GM12864 (cell line): ENCODE measurements at regions not wholly inside any gene's neighbourhood (a gene's known extent, or its start where the extent isn't known, plus 50 kb on each side); places are given as distances from the start of the nearest gene placed in this dataset.

Source experiments
- DNase-seq: peaks from one replicate; pipeline ENCODE4 v3.0.0-alpha.2; 2011; ENCODE audit warnings: low read depth
- H3K4me3 ChIP-seq: 2 replicates; pipeline ENCODE4 v1.5.1; 2011; ENCODE audit warnings: mild to moderate bottlenecking, low read depth, low read length, control low read depth
- CTCF ChIP-seq: IDR thresholded peaks from 2 replicates; pipeline ENCODE4 v1.5.1; 2011; ENCODE audit warnings: low read depth, mild to moderate bottlenecking, moderate library complexity, low read length, control low read depth, inconsistent platforms; ENCODE audit errors: missing control alignments

DNA sequence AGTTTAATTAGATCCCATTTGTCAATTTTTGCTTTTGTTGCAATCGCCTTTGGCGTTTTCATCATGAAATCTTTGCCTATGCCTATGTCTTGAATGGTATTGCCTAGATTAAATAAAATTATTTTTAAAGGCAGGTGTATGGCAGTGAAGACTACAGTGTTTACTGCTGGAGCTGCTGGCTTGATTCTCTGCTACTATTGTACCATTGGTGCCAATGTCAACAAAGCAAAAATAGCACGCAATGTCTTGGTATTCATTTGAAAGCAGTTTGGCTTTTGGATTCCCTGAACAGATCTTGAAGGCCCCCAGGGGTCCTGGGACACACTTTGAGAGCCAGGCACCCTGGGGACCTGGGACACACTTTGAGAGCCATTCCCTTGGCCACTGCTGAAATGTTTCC lies 125.4 kb upstream of the ACKR3 start:
- no peak for DNase-seq
- no peak for TF ChIP-seq CTCF
- H3K4me3 ChIP-seq, result no peak overlapping the region

DNA sequence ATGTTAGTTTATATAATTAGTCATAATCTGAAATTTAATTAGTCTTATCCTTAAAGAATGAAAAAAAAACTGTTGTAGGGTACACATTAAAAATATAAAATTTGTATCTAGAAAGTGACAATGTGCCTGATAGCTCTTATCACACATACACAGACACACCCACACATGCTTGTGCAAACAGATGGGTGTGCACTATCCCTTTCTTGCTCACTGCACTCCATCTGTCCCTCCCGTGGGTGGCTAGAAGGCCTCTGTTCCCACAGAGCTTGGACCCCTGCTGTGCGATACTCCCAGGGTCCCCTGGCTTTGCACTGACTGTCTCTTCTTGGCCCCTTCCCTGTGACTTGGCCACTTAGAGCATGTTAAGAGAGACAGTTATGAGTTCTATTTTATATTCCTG lies 123.9 kb upstream of the ACKR3 start:
- no peak for DNase-seq
- H3K4me3 ChIP-seq, result no peak overlapping the region
- no peak for TF ChIP-seq CTCF

- no peak for DNase-seq
- H3K4me3 ChIP-seq, result no peak overlapping the region
- no peak for TF ChIP-seq CTCF
Measured at GRCh38 chr2:236446521-236446920, 123.1 kb upstream of the ACKR3 start.

DNA sequence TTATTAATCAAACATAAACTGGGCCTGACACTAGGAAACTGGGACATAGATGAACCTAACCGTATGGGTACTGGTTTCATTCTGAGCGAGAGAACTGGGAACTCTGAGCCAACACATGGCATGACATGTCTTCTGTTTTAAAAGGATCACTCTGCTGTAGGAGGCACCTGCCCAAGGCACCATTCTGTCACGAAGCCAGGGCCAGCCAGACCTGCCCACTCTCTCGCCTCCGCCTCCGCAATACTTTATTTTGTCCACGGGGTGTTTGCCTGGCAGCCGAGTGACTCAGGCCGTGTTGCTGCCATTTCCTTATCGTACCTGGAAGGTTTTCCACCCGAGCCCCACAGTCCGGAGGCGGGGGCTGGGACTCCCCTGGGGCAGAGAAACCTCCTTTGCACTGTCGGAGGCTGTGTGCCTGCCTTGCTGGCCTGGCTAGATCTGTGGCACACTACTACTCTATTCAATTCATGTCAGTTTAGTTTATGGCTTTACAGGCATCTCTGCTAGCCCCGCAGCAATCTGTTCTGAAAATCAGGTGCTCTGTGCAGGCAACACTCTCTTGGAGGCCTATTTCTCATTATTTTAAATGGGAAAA lies 120.4 kb upstream of the ACKR3 start:
- no peak for DNase-seq

GRCh38 chr2:236452238-236452637 lies 117.4 kb upstream of the ACKR3 start:
- DNase-seq, result no peak
- TF ChIP-seq CTCF, result no peak
- no peak overlapping the region for H3K4me3 ChIP-seq

More for the DNA sequence above, 120.4 kb upstream of the ACKR3 start:
- no peak for TF ChIP-seq CTCF
- no peak overlapping the region for H3K4me3 ChIP-seq

- TF ChIP-seq CTCF, result no peak
- no peak for DNase-seq
- no peak overlapping the region for H3K4me3 ChIP-seq
Measured at GRCh38 chr2:236454076-236454475, 115.5 kb upstream of the ACKR3 start.

DNA sequence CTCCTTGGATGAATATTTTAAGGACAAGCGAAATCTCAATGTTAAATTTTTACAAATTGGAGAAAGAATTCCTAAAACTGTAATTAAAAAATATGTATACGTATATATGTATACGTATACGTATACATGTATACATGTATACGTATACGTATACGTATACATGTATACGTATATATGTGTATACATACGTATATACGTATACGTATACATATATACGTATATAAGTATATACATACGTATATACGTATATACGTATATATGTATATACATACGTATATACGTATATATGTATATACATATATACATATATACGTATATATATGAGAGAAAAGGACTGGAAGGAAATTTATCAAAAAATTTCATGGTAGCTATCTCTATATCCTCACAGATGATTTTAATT lies 110.2 kb upstream of the ACKR3 start:
- no peak overlapping the region for H3K4me3 ChIP-seq

More for the DNA sequence above, 110.2 kb upstream of the ACKR3 start:
- no peak for TF ChIP-seq CTCF
- no peak for DNase-seq
